ENCODE measurements at regions not wholly inside any gene's neighbourhood (a gene's known extent, or its start where the extent isn't known, plus 50 kb on each side); places are given as distances from the start of the nearest gene placed in this dataset.

DNA sequence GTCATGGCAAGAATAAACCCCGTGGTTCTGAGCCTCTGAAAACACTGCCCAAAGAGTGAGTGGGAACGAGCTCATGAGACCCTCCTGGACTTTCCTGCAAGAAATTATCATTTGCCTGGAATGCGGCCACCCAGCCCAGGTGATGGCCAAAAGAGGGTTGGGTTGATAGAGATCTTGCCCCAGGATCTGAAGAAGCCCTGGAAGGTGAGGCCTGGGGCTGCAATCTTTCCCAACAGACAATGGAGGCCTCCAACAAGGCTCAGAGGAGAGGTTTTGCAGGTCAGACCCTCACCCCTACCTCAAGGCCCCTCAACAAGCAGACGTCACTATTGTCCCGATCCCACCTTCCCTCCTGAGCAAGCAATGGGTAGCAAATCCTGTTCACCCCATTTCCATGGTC is 106.0 kb upstream of the SOD1 start:
- no peak for TF ChIP-seq CTCF (conservative IDR thresholded peaks at IDR 0.05; ENCODE audit: low read length)
- no peak for TF ChIP-seq EZH2phosphoT487 (IDR thresholded peaks at IDR 0.05; ENCODE audit: borderline replicate concordance, low read depth, low read length)
